Right kidney (tissue), 1 donor: ENCODE measurements at regions not wholly inside any gene's neighbourhood (a gene's known extent, or its start where the extent isn't known, plus 50 kb on each side); places are given as distances from the start of the nearest gene placed in this dataset.
"Not testable (repeated sequence)": the region's sequence is repeated elsewhere in the genome, so short reads cannot be mapped to it uniquely, and the experiment has no call there.

Experiments used
- DNase-seq: peaks from one replicate; pipeline ENCODE4 v3.0.0-alpha.2; 2016

DNA sequence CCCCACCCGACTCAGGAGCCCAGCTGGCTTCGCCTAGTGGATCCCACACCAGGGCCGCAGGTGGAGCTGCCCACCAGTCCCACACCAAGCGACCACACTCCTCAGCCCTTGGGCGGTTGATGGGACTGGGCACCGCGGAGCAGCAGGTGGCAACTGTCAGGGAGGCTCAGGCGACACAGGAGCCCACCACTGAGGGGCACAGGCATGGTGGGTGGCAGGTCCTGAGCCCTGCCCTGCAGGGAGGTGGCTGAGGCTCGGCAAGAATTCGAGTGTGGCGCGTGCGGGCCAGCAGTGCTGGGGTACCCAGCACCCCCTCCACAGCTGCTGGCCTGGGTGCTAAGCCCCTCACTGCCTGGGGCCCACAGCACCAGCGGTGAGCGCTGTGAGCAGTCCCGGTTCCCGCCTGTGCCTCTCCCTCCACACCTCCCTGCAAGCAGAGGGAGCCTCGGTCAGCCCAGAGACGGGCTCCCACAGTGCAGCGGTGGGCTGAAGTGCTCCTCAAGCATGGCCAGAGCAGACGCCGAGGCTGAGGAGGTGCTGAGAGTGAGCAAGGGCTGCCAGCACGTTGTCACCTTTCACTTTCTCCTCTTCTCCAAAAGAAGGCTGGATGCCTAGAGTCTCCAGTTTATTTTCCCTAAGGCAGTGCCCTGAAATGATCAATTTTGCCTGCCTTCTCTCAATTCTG is 1440.7 kb upstream of the ZEB2 start:
- no peak for DNase-seq

DNA sequence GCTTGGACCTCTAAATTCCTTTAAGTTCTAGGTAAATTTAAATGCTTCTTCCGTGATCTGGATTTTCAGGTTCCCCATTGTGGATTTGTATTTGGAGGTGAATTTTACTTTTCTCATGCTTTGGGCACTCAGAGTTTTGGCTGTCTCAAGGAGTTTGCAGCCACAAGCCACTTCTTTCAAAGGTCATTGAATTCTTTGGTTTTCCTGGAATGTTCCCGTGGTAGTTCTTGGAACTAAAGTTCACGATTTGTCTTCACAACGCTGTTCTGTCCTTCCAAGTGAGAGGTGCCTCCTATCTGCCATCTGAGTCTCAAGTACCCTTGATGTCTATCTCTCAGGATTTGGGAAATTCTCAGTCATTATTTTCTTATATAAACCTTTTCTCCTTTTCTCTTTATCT is 1438.7 kb upstream of the ZEB2 start:
- DNase-seq = no peak

DNA sequence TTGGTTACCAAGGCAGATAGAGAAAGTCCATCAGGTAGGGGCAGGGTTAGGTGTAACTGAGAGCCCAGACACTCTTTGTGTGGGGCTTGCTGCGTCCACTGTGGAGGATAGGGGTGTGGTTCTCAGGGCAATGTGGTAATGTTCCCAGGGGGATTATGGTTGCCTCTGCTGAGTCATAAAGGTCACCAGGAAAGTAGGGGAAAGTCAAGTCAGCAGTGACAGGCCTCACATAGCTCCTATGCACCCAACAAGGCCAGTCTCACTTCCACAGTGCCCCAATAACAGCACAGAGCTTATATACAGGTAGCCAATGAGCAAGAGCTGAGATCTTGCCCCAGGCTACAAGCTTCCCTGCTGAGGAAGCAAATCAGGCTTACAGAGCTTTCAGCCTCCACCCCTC is 1438.0 kb upstream of the ZEB2 start:
- DNase-seq = no peak

DNA sequence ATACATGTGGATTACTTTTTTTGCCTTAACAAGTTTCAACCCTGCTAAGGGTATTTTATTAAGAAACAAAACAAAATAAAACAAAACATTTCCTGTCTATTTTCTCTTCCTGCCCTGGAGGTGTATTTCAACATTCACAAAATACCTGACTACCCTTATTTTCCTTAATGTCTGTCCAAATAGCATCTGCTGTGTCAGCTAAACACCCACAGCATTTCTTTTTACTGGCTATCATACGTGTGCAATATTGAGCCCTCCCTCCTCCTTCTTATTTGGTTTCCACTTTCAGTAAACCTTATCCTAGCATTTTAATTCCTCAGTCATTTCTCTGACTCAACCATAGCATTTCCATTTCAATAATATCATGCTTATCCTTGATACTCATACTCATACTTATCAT is 1420.0 kb upstream of the ZEB2 start:
- DNase-seq = no peak

DNA sequence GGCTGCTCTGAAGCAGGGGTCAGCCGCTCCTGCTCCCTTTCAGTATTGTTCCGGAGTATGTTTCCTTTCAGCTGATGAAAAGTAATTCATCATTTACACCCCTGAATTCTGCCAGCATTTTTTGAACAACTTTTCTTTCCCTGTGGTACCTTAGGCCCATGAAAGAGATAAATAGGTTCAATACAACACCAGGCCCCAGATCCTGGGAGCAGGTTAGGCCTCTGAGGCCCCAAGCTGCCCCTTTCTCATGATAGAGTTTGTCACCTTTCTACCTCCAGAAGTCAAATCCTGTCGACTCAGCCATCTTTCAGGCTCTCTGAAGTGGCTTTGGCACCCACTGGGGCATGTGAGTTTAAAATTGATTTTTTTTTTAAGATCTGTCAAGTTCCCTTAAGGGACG is 1415.1 kb upstream of the ZEB2 start:
- DNase-seq = no peak

DNA sequence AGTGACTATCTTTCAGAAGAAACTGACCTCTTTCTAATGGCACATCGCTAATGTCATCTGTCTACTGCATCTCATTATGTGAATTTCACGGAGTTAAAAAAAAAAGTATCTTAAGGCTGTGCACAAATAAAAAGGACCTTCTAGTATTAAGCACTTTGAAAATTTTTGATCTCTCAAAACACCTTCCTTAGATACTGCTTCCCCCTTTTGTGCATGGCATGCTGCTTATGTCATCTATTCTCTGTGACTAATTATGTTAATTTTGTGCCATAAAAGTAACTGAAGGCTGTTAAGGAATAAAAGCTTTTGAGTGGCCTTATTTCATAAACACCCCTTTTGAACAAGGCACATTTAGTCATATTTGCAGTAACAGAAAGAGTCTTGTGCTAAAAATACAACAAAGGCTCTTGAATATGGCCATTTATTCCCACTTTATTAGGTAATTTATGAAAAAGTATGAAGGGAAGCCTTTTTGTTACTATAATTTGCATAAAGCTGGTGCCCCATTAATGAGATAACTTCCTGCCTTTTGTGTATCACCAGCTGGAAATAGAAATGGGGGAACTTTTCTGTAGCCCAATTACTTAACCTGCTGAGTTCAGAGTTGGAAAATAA is 1412.0 kb upstream of the ZEB2 start:
- DNase-seq = no peak

DNA sequence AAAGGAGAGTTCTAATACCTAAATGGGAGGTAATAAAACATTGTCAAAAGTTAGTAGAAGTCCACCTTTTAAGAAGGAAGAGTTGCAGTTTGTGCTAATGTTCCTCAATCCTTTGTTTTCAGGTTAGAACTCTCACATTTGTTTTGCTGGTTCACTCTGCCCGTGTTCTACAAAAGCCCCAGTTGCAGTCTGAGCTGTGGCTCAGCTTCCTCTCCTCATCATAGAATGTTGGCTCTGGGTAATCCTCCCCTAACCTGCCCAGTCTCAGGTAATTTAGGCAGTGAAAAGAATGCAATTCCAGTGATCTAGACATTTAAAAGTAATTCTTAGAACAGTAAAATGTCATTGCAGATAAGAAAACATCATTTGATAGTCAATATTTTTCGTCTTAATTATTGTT is 1410.4 kb upstream of the ZEB2 start:
- DNase-seq = no peak

DNA sequence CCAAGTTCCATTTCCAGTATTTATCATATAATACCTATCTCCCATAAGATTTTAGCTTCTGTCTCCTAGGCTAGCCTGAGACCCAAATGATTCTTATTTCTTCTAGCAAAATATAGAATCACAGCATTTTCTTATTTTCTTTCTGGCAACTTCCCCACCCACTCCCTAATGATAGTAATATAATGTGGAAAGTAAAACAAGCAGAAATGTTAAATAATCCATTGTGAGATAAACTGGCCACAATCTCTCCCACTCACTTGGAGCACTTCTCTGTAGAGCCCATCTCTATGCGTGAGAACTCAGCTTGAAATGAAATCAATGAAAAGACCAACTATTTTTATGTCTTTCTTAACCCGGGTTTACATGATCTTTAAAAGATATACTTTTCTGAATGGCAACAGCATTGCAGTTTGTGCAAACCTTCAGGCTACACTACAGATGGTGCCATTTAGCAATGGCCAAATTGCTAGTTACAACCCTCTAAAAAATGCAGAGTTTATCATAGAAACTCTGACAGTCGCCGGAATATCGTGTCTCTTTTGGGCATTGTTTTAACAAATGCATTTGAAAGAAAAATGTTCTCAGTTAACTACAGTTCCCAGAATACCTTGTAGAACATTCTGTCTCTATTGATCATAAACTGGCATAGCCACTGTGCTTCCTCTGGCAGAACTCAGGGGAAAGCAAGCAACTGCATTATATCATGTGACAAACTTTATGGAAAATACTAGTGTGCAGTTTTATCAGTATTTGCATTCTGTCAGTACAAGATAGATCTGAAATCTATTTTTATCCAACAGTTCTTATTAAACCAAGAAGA is 1407.4 kb upstream of the ZEB2 start:
- DNase-seq = no peak

DNA sequence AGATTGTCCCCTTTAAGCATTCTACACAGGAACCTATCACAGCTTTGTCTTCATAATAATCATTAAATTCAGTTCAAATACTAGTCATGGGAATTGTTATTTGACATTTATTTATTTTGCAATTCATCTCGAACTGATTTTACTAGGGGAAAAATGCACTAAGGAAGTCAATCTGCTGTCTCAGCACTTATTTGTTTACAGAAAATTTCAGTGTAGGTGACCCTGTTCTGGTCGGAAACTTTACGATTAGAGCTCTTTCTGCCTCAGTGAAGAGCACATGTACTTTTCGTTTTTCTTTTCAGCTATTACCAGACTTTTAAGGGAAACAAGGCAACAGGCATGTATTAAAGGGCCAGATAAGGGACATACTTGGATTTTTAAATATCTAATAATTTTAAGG is 1405.7 kb upstream of the ZEB2 start:
- no peak for DNase-seq

DNA sequence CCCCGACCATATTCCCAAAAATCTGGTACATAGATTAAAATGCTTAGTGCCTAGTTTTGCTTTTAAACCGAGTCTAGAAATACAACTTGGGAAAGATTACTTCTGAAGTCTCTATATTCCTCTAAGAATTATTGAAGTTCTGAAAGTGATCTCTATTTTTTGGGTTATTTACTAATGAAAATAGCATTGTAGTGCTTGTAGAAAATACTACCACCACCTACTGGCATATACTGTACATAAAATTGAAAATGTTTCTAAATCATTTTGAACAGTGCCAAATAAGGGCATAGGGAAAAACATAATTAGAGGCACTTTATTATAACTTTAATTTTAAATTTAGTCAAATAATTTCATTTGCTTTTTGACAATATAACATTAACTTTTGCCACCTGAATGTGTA is 1399.6 kb upstream of the ZEB2 start:
- no peak for DNase-seq

DNA sequence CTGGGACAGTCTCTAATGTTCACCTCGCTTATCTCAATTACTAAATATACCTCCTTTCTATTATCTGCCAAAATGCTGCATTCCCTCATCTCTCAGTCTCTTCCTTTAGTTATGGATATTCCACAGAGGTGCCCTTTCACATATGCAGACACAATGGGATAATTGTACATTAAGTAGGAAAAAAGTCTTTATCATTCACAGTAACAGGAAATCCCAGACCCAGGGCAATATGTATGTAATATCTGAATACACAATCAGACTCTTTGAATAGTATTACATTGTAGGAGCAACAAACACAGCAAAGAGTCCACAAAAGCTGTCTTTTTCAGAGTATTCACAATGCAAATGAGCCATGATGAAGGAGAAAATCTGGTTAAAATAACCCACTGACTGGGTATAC is 1399.0 kb upstream of the ZEB2 start:
- no peak for DNase-seq

DNA sequence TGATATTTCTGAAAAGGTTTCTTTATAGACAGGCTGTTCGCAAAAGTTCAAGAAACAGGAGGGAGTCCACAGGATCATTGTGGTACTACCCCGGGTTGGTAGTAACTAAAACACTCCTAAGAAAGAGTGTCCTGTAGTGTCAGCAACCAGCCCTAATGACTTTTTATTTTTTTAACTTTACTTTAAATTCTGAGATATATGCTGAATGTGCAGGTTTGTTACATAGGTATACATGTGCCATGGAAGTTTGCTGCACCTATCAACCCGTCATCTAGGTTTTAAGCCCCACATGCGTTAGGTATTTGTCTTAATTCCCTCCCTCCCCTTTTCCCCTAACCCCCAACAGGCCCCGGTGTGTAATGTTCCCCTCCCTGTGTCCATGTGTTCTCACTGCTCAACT is 1396.9 kb upstream of the ZEB2 start:
- no peak for DNase-seq

DNA sequence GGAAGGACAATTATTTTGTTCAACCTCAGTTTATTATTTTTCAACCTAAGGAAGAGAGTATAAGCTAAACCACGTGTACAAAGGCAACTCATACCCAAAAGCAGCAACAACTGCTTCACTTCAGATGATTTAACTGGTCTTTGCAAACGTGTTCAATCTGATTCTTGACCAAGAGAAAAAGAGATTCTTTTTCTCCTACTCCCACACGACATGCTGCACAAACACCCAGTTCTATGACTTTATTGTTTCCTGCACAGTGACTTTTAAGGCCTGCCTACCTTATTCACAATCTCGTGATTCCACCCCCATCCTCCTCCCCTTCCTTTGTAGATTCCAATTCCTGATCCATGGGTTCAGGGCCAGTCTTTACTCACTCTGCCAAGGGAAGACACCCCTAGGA is 1394.8 kb upstream of the ZEB2 start:
- no peak for DNase-seq

DNA sequence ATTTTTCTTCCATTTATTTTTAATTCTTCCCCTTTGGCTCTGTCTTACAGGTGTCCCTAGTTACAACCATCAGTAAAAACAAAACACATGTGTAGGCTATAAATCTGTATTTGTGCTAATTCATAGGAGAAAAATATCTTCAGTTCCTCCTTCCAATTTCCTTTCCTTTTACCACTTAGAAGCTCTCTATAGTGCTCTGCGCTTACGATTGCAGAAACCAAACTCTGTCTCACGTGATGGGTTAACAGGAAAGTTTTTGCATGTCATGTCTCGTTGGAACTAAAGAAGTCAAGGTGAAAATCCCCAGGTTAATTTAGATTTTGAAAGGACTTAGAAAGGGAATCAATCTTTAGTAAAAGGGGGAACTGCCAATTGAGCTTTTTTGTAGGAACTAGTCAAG is 1390.5 kb upstream of the ZEB2 start:
- DNase-seq = no peak

DNA sequence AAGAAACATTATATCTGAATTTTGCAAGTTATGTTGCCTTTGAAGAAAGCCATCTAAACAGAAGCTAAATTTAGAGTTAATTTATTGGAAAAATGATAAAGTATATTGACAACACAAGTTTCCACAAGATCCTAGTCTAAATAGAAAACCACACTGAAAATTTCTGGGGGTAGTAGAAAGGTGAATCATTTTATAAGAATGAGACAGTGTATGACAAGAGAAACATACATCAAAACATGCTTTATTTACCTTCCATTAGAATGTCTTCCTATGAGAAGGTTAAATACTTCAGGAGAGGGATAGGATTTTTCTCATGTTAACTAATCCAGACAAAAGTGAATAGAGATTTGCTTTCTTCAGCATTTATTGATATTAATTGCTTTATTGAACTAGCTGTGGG is 1389.8 kb upstream of the ZEB2 start:
- DNase-seq = no peak

DNA sequence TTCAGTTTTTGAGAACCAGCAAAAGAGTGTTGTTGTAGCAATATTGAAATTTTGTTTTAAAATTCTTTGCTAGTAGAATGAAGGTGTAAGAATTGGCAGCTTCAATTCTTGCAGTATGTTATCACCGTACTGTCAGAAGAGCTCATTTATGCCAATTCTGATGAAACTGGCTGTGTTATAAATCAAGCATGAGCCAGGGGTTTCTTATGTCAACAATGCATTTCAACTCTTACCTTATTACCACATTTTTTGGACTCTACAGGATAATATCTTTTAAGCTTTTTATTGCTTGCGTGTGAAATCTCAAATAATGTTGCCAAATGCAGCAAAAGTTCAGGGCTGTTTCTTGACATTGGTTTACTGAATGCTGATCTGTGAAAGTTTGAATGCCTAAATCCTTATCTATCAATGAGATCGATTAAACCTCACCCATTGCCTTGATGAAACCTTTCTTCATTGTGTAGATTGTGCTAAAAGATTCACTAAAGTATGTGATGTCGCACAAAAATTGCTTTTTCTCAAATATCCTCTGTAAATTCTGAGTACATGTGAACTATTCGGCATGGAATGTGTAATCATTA is 1389.3 kb upstream of the ZEB2 start:
- no peak for DNase-seq

DNA sequence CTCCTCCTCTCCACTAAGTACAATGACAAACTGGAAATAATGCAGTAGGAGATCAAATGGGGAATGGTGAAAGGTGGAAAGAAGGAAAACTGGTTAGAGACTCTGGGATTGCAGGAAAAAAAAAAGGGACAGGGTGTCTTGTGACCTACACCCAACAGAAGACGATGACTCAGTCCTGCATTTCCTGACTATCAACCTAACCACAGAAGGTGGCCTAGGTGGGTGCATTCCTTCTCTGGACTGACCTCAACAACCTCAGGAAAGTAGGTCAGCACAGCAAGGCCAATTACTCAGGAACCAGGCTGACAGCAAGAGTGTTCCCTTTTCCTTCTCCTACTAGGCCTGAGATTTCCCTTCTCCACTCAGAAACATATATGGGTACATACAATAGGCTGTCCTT is 1386.4 kb upstream of the ZEB2 start:
- DNase-seq = no peak

DNA sequence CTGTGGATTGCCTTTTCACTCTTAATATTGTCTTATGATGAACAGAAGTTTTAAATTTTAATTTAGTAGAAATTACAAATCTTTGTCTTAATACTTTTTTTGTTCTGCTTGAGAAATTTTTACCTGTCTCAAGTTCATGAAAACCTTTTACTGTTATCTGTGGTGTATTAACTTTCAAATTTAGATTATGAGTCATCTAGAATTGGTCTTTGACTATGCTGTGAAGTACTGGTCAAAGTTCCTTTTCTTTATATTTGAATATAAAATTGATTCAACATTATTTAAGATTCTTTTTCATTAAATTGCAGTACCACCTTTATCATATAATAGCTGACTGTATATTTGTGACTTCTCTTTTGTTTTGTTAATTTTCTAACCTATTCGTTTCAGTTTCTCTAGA is 1385.5 kb upstream of the ZEB2 start:
- no peak for DNase-seq

DNA sequence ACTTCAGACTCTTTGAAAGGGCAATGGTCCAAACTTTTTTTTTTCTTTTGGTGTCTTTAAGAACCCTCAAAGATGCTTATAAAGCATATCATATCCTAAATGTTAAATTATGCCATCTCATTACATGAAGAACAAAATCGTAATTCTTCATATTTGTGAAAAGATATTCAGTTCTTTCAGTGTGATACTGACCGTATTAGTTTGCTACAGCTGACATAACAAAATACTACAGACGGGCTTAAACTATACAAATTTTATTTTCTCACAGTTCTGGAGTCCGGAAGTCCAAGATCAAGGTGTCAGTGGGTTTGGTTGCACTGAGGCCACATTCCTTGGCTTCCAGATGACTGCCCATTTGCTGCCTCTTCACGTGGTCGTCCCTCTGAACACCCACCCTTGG is 1377.2 kb upstream of the ZEB2 start:
- DNase-seq = no peak

DNA sequence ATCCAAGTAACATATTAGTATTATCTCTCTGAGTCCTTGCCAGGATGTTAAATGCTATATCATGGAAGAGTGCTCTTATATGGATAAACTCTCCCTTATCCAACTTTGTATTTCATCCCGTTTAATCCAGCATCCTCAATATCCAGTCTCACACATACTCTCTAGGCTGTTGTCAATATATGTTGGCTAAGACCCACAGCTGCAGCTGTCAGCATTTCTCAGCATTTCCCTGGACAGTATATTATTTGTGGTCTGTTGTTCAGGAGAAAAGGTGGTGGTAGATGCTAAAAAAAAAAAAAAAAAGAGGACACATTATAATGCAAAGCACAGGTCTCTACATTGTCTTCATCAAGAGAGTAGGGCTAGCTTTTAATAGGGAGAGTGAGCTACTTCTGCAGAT is 1368.0 kb upstream of the ZEB2 start:
- no peak for DNase-seq

DNA sequence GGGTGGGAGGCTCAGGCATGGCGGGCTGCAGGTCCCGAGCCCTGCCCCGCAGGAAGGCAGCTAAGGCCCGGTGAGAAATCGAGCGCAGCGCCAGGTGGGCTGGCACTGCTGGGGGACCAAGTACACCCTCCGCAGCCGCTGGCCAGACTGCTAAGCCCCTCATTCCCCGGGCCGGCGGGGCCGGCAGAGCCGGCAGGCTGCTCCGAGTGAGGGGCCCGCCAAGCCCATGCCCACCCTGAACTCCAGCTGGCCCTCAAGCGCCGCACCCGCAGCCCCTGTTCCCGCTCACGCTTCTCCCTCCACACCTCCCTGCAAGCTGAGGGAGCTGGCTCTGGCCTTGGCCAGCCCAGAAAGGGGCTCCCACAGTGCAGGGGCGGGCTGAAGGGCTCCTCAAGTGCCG is 1361.1 kb upstream of the ZEB2 start:
- DNase-seq = not testable (repeated sequence)

DNA sequence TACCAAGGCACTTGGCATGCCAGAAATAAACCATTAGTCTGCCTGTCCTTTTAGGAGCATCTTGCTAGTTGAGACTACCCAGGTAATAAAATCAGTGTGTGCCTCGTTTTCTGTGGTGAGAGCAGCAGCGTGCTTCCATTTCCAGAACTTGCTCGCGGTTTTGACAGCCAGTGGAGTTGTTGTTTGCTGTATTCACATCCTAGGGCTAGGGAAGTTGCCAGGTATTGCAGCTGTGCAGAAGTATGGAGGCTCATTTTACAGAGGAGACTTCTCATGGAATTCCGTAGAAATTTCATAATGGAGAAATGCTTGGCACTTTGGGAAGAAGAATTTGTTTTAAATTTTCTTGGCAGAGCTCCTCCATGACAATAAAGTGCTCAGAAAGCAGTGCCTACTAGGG is 1355.1 kb upstream of the ZEB2 start:
- DNase-seq = no peak

DNA sequence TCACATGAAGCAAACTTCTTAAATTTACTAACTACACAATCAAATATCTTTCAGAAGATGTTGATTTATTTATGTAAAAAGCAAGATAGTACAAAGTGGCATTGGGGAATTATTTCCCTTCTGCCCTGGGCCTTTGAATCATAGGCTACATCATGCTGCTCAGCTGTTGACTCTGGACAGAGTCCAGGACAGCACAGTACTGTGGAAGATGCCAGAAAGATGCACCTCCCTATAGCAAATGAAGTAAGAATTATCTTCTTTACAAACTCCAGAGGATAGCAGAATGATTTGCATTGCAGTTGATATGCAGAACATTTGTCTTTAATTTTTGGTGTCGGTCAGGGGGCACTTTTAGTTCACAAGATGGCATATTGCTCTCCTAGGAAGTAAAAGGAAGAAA is 1354.5 kb upstream of the ZEB2 start:
- no peak for DNase-seq

DNA sequence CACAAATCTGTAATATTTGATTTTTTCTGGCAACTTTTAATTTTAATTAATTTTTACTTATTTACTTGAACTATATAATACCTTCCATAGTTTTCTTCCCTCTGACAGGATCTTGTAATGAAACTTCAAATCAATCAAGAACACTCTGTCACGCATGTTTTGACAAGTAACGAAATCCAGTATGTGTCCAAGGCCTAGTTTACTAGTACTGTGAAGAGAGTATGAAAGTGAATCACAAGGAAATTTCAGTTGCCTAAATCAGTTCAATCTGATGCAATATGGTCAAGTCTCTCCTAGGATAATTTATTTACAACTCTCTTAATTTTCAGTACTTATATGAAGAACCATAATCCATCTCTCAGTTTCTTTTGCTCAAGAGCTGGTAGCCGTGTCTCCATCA is 1344.6 kb upstream of the ZEB2 start:
- no peak for DNase-seq
